Fibroblast of pulmonary artery (primary cell): ENCODE measurements at regions not wholly inside any gene's neighbourhood (a gene's known extent, or its start where the extent isn't known, plus 50 kb on each side); places are given as distances from the start of the nearest gene placed in this dataset.

ENCODE experiments used
- DNase-seq: peaks from one replicate; pipeline ENCODE4 v3.0.0-alpha.2; 2010; ENCODE audit warnings: low read depth
- H3K4me3 ChIP-seq: replicated peaks from 2 replicates; pipeline ENCODE4 v1.5.1; 2011; ENCODE audit warnings: low read depth, mild to moderate bottlenecking, control low read depth, low read length, moderate library complexity
- TF ChIP-seq, protein P1 (sequence below): IDR thresholded peaks from 2 replicates; pipeline ENCODE4 v1.5.1; 2011; ENCODE audit warnings: mild to moderate bottlenecking, control low read depth, low read length, inconsistent platforms; ENCODE audit errors: missing control alignments

DNA sequence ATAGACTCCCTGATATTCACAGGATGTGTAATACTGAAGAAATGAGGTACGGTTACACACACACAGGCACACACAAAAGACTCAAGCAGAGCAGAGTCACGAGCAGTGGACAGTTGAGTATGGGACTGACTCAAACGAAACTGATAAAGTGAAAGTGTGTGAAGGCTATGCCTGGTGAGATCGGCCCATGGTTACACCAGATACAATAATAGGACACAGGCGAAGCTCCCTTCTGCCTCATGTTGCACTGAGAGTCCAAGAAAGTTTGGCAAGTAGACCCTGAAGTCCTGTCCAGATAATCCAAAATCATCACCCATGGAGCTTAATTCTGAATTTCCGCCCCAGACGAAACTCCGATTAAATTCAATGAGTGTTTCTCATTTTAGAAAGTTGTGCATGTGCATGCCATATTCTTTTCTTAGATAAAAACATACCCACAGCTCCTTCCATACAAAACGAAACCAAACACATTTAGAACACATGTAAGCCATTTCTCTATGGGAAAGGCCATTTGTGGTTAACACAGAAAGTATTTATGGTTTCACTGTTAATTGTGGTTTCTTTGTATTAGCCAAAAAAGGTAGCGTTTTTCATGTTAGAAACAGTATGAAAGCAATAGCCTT is 567.6 kb downstream of the PLCL1 start:
- TF ChIP-seq, protein P1, sequence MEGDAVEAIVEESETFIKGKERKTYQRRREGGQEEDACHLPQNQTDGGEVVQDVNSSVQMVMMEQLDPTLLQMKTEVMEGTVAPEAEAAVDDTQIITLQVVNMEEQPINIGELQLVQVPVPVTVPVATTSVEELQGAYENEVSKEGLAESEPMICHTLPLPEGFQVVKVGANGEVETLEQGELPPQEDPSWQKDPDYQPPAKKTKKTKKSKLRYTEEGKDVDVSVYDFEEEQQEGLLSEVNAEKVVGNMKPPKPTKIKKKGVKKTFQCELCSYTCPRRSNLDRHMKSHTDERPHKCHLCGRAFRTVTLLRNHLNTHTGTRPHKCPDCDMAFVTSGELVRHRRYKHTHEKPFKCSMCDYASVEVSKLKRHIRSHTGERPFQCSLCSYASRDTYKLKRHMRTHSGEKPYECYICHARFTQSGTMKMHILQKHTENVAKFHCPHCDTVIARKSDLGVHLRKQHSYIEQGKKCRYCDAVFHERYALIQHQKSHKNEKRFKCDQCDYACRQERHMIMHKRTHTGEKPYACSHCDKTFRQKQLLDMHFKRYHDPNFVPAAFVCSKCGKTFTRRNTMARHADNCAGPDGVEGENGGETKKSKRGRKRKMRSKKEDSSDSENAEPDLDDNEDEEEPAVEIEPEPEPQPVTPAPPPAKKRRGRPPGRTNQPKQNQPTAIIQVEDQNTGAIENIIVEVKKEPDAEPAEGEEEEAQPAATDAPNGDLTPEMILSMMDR = no peak
- no peak for DNase-seq
- H3K4me3 ChIP-seq = no peak overlapping the region

DNA sequence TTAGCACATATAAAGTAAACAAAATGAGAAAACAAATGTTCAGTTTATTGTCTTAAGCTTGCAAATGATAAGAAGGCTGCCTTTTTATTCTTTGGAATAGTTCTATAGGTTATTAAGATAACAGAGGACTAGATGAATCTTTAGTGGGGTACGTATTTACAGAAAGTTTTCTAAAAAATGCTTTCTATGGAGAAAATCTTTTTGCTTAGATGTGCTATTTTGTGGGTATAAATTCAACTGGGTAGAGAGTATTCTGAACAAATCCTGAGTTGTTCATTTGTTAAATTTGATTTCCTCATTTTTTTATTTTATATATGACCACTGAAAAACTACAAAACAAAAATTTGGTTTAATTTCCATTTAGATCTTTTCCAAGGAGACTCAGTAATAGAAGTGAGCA is 566.9 kb downstream of the PLCL1 start:
- no peak for DNase-seq
- TF ChIP-seq, protein P1 = no peak
- no peak overlapping the region for H3K4me3 ChIP-seq

DNA sequence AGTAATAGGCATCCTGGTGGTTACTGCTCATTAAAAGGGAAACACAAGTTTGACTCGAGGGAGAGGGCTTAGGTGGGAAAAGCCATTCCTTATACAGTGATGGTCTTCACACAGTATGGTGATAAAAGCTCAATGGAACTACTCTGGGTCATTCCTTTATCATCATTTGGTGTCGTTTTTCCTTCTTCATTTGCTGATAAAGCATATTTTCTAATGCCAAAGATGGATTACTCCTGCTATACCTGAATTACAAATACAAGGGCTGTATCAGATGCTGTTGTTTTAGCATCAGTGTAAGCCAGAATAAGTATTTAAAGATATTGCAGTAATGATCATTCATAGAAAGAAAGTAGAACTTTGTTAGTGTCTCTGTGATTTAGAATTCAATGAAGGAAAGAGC is 563.7 kb downstream of the PLCL1 start:
- DNase-seq = no peak
- TF ChIP-seq, protein P1 = no peak
- H3K4me3 ChIP-seq = no peak overlapping the region

DNA sequence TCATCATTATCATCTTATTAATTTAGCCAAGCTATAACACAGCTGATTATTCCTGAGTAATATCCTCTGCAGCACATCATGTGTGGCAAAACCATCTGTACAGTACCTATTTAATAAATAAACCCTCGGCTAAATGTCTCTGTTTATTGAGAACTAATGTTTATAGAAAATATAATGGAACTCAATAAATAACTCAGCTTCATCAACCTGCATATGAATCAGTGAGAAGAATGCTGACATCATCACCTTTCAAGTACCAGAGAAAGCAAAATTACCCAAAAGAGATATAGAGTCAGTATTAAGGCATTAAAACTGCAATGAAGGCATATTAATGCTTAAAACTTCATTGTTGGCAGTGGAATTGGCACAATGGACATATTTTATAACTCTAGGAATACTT is 558.3 kb downstream of the PLCL1 start:
- no peak for DNase-seq
- TF ChIP-seq, protein P1 = no peak
- H3K4me3 ChIP-seq = no peak overlapping the region

DNA sequence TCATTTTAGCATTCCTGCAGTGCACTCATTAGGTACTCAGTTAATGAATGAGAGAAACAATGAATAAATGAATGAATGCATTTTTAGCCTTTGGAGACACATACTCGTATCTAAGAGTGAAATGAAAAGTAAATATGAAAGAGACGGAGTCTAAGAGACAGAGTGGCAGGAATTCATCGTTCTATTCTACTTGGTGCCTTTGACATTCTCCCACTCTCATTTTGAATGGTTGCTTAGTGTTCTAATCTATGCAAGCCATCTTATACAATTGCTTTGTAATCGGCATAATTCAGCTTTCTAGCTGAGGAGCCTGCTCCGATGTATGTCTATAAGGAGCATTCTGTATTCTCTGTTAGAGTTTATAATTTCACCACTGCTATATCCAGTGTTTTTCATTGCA is 554.9 kb downstream of the PLCL1 start:
- TF ChIP-seq, protein P1 = no peak
- no peak for DNase-seq
- H3K4me3 ChIP-seq = no peak overlapping the region

DNA sequence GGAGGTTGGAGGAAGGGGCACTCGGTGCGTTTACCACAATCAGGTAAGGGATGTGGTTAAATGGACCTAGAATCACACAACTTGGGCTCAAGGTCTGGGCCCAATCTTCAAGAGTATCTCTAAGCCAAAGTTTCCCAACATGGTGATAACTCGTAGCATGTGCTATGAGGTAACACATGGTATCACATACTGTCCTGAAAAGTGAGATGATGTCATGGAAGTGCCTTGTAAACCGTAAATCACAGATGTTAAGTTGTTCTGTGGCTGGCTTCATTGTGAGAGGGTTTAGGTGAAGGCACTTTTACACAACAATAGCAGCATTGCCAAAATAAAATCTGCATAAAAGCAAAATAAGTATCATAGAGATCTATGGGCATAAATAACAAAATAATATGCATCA is 551.8 kb downstream of the PLCL1 start:
- DNase-seq = no peak
- TF ChIP-seq, protein P1 = no peak
- no peak overlapping the region for H3K4me3 ChIP-seq

DNA sequence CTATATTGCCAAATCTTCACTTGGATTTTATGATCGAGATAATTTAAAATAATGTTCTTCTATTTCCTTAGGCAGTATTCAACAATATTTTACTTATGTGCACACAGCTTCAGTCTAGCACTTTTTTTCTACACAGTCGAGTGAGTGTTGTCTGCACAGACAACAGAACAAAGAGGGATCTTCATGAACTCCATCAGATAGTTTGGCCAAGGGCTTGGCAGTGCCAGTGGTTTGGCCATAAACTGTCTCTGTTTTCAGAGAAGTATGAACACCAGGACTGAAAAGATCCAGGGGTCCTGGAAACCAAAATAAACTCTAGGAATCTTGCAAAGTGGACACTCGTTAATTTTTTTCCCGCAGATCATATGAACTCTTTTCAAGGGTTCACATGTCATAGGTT is 547.3 kb downstream of the PLCL1 start:
- DNase-seq = no peak
- H3K4me3 ChIP-seq = no peak overlapping the region
- TF ChIP-seq, protein P1 = no peak
